ENCODE measurements at regions not wholly inside any gene's neighbourhood (a gene's known extent, or its start where the extent isn't known, plus 50 kb on each side); places are given as distances from the start of the nearest gene placed in this dataset.

GRCh38 chr21:43338951-43339350, 88.0 kb downstream of the SIK1 start (continued):
- TF ChIP-seq, protein P1, sequence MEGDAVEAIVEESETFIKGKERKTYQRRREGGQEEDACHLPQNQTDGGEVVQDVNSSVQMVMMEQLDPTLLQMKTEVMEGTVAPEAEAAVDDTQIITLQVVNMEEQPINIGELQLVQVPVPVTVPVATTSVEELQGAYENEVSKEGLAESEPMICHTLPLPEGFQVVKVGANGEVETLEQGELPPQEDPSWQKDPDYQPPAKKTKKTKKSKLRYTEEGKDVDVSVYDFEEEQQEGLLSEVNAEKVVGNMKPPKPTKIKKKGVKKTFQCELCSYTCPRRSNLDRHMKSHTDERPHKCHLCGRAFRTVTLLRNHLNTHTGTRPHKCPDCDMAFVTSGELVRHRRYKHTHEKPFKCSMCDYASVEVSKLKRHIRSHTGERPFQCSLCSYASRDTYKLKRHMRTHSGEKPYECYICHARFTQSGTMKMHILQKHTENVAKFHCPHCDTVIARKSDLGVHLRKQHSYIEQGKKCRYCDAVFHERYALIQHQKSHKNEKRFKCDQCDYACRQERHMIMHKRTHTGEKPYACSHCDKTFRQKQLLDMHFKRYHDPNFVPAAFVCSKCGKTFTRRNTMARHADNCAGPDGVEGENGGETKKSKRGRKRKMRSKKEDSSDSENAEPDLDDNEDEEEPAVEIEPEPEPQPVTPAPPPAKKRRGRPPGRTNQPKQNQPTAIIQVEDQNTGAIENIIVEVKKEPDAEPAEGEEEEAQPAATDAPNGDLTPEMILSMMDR (conservative IDR thresholded peaks at IDR 0.05; ENCODE audit: low read depth in 2 of 2): no peak
- TF ChIP-seq POLR2AphosphoS5 (IDR thresholded peaks at IDR 0.05; ENCODE audit: low read depth): no peak
- TF ChIP-seq ZNF114 (CRISPR knock-in tag; IDR thresholded peaks at IDR 0.05): no peak

GRCh38 chr21:43337901-43338655, 88.9 kb downstream of the SIK1 start:
- H3K36me3 Mint-ChIP-seq (ENCODE audit: low read depth): peaks cover 16% of the 10 kb centered on the region
- Histone ChIP-seq H3K27me3 (ENCODE audit: insufficient read depth) (no peaks in the 10 kb centered on the region), H3K4me3 (no peak overlapping the region), H4K20me1 (replicated peaks; ENCODE audit: insufficient read depth) (no peaks in the 10 kb centered on the region), H3F3A (replicated peaks; ENCODE audit: low read depth) (no peaks in the 10 kb centered on the region), H3K27ac (ENCODE audit: low read depth) (no peak overlapping the region), H2AFZ (no peak overlapping the region), H3K36me3 (ENCODE audit: insufficient read depth) (no peaks in the 10 kb centered on the region), H3K4me2 (no peak overlapping the region), H3K9me2 (ENCODE audit: insufficient read depth) (no peaks in the 10 kb centered on the region; the same call in 1 of the 2 replicates), H3K79me2 (replicated peaks; ENCODE audit: insufficient read depth) (no peaks in the 10 kb centered on the region), H3K4me1 (ENCODE audit: insufficient read depth) (no peaks in the 10 kb centered on the region)
- H3K4me1 Mint-ChIP-seq: peaks cover 12% of the 10 kb centered on the region
- ATAC-seq: no peak
- peaks cover 33% of the 10 kb centered on the region for H3K27me3 Mint-ChIP-seq (ENCODE audit: insufficient read depth, low read depth, poor library complexity)
- H3K9me3 Mint-ChIP-seq: peaks cover 33% of the 10 kb centered on the region
- no peak for DNase-seq (ENCODE audit: low spot score)
- H3K27ac Mint-ChIP-seq: no peak overlapping the region
- no peak overlapping the region; the same call in 2 of the 3 replicates for H3K4me3 Mint-ChIP-seq
- TF ChIP-seq POLR2AphosphoS5 (IDR thresholded peaks at IDR 0.05; ENCODE audit: low read depth) (no peak), ZNF114 (CRISPR knock-in tag; IDR thresholded peaks at IDR 0.05) (no peak), ETS1 (IDR thresholded peaks at IDR 0.05) (no peak), STAT1 (IDR thresholded peaks at IDR 0.05; ENCODE audit: unreplicated experiment) (no peak), CREB1 (CRISPR knock-in tag; IDR thresholded peaks at IDR 0.05; ENCODE audit: low read depth) (no peak), REST (IDR thresholded peaks at IDR 0.05; ENCODE audit: unreplicated experiment) (no peak)

Measured in GM23338 (cell line).